HG02970 (cell line): ENCODE measurements at regions not wholly inside any gene's neighbourhood (a gene's known extent, or its start where the extent isn't known, plus 50 kb on each side); places are given as distances from the start of the nearest gene placed in this dataset.

ENCODE experiments used
- ATAC-seq: cut with Tn5 transposase; IDR thresholded peaks from one replicate; pipeline ENCODE4 v1.9.1; 2021; ENCODE audit warnings: mild to moderate bottlenecking, moderate library complexity, moderate number of reproducible peaks; ENCODE audit not compliant: unreplicated experiment, low FRiP score

DNA sequence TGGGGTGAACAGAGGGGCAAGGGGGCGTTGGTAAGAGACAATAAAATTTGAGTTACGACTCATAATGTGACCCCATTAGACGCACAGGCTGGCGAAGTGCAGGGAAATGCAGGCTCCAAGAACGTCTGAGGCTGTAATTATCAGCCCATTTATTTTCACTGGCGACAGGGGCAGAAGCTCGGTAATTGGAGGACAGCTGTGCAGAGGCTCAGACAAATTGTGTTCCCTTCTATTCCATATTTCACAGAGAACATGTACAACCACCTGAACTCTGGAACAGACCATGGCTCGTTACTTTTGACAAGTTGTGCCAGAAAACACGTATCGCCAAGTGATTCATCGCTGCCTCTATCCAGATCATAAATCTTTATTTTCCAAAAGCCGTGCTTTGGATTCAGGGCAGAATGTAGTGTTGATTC is 137.3 kb upstream of the FRMD4A start:
- ATAC-seq: no peak

DNA sequence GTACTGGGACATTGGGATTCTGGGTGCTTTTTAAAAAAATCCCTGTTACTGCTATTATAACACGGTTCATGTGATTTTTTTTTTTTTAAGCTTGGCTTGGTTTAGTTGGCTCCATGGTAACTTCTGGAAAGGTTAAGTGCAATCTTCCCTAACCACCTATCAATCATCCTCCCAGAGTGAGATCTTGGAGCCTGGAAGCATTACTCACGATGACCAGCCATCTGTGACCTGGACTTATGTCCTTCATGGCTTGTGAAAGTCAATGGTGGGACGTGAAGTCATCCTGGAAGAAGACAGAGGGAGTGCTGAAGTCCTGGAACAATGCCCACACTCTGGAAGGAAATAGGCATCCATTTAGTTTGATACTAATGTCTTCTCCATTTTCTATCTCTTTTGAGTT is 135.5 kb upstream of the FRMD4A start:
- no peak for ATAC-seq

DNA sequence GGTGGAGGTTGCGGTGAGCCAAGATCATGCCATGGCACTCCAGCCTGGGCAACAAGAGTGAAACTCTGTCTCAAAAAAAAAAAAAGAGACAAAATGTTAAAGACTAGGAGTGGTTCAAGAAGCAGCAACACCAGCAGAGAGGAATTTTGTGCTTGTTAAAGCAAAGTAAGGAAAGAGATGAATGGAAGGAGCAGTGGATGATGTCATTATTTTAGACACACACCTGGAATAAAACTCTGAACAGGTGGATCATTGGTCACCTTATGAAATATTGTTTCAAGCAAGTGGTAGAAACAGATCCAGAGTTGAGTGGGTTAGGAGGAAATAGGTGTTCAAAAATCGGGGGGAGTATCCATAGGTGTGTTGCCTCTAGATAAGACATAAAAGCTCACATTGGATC is 129.7 kb upstream of the FRMD4A start:
- no peak for ATAC-seq

DNA sequence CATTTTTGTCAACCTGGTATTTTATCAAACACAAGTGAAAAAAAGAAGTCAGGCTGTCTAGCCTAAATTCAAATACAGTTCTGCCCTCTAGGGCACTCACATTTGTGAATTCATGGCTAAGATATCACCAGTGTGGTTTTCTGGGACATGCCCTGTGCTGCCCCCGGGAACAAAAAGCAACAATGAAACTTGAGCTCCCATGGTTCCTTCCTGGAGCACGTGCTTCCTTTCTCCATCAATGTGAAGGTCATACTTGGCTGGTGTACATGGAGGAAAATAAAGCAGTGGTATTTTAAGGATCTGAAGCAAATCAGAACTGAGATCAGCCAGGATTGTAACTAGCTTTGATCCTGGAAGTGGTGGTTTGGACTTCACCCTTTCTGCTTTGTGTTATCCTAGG is 128.9 kb upstream of the FRMD4A start:
- ATAC-seq: no peak

DNA sequence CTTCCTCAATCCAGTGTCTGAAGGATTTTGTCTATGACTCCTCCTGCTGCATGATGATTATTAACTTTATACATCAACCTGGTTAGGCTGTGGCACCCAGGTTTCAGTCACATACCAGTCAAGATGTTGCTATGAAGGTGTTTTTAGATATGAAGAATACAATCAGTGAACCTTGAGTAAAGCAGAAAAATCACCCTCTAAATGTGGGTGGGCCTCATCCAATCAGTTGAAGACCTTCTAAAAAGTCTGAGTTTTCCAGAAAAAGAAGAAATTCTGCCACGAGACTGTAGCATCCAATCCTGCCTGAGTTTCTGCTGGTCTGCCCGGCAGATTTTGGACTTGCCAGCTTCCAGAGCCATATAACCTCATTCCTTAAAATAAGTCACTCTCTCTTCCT is 126.1 kb upstream of the FRMD4A start:
- ATAC-seq: no peak

DNA sequence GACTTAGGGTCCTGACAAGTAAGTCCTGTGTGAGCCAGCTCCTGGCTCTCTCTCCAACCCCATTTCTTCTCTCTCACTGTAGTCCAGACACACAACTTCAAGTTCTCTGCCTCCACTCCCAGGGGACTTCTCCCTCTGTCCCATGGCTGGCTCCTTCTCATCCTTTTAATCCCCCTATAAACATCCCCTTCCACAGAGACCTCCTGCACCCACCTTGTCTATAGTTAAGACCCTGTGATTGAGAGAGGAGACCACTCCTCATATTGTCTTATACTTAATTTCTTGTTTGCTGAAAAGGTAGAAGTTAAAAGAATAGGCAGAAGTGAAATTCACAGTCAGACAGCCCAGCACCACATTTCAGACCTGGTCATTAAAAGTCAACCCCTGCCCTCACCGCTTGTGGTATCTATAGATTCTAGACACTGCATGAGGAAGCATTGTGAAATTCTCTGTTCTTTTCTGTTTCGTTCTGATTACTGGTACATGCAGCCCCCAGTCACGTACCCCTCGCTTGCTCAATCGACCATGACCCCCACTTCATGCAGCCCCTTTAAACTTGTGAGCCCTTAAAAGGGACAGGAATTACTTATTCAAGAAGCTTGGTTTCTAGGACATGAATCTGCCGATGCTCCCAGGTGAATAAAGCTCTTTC is 125.6 kb upstream of the FRMD4A start:
- ATAC-seq: no peak

DNA sequence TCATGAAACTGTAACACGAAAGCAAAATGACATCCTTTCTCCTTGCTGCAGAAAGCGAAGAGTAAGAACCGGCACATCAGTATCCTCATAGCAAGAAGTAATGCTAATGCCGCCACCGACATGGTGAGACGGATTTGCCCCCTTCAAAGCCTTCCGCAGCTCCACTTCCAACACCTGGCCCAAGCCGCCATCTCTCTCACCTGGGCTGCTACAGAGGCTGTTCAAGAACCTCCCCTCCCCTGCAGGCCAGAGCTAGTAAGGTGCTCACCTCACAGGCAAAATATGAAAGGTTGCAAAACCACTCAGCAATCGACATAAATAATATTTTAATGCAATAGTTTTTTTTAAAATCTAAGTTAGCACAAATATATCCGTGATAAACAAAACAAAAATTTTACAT is 123.9 kb upstream of the FRMD4A start:
- ATAC-seq: no peak

DNA sequence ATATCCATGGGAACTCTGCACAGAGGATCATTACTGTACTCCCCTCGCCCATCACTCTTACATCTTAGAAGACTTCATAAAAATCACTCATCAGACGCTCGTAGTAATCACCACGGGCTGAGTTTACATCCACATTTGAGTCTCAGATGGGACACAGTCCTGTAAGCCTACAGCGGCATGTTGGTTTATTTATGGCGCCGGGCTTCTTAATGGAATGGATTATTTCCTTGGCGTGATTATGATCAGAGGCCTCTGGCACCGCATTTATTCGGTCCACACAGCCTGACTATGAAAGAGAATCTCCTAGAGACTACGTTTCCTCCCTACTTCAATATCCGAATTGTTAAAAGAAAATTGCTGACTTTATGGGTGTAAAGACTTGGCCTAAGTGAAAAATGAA is 123.5 kb upstream of the FRMD4A start:
- ATAC-seq: no peak

DNA sequence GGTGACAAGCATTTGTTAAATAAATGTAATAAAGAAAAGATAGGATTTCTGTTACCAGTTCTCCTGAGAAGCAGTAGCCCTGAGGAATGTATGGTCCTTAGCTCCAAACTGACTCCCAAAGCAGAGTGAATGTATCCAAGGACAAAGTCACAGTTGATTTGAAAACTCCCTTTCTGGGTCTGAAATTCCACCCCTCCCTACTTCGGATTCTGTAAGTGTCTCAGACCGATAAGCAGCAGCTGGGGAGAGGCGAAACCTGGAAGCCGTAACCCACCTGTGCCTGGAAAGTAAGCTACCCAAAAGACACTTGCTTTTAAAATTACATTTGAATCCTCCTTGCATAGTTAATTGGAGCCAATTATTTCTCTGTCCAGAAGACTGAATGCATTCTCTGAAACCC is 122.9 kb upstream of the FRMD4A start:
- ATAC-seq: no peak

DNA sequence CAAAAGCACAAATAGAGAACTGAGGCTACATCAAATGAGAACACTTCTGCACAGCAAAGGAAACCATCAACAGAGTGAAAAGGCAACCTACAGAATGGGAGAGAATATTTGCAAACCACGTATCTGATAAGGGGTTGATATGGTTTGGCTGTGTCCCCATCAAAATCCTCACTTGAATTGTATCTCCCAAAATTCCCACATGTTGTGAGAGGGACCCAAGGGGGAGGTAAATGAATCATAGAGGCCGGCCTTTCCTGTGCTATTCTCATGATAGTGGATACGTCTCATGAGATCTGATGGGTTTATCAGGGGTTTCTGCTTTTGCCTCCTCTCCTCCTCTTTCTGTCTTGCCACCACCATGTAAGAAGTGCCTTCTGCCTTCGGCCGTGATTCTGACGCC is 120.6 kb upstream of the FRMD4A start:
- ATAC-seq: no peak

DNA sequence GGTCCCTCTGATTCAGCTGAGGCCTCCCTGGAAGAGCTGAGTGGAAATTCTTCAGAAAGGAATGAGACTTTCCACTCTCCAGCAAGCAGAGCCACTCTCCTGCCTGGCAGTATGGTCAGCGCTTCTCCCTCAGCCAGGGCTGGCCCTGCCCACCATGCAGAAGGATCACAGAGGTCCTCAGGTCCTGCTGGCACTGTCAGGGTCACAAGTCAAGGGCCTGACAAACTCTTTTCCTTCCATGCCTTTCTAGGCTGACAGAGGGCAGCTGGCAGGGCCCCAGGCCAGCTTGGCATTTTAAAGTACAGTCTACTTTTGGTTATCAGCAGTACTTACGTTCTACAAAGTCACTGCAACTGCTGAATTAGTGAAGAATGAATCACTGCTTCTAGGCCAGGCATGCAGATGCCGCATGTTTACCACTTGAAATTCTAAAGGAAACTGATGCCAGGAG is 119.3 kb upstream of the FRMD4A start:
- no peak for ATAC-seq

DNA sequence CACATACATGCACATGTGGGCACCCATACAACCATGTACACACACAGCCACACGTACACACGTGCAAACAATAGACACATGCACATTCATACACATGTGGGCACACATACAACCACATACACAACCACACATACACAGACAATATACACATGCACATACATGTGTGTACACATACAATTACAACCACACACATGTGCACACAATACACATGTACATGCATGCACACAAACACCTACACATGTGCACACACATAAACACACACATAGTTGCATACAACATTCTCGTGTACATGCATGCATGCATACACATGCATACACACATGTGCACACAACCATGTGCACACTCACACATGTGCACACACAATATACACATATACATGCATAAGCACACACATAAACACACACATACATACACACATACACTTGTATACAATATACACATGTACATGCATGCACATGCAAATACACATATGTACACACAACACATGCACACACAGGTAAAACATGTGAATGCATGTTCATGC is 118.6 kb upstream of the FRMD4A start:
- no peak for ATAC-seq

DNA sequence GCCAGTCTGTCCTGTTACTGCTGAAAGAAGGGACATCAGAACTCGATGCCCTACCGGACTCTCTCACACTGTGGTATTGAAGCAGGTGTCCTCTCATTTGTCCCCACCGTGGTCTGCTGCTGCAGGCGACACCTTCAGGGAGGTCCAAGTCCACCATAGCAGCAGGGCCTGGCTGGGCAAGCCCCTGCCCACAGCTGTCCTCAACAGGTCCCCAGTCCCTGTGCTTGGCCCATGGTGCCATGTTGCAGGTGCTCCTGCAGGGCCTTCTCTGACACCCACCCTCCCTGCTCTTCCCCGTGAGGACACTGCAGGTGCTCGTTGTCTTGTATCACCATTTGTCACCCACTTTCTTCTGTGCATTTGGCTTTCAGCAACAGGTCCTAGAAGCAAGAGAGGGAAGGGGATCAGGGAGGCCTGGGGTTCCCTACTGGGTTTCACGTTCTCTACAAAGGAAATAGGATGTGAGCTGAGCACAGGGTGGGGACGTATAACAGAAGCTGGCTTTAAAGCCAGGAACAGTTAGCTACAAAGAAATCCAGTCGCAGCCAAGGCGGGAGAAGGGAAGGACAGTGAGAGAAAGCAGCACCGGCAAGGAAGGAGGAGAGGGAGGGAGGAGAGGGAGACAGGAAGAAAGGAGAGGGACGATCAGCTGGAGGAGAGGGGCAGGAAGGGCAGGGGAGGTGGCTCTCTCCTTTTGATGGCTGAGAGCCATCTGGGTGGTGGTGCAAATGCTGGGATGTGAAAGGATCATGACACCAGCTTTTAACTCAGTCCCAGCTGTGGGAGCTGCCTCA is 117.7 kb upstream of the FRMD4A start:
- no peak for ATAC-seq

DNA sequence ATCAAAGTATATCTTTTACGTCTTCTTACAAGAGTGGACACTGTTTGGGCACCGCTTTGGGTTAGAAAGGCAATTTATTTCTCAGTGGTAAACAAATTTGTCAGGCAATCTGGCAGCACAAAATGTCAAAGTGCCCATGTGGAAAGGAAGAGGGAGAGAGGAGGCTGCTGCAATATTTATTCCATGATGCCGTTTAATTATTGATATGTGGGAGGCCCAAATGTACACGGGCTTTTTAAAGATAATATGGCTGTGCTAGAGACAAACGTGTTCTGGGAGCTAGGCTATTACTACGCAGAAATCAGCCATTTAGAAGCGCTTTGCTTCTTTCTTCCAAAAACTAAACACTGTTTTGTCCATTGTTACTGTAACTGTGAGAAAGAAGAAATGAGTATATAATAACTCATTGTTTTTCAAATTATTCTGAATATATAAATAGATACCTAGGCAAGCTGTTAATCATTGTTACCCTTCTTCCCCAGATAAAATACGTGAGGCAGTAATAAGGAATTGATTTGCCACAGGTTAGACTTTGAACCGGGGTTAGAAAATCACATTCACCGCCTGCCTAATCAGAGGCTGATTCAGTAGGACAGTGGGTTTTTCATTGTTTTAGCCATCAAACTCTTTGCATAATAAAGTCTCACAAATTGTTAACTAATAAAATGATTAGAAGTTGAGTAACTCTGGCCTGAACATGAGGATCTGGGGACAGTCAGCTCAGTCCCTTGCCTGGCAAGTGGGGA is 116.5 kb upstream of the FRMD4A start:
- no peak for ATAC-seq

DNA sequence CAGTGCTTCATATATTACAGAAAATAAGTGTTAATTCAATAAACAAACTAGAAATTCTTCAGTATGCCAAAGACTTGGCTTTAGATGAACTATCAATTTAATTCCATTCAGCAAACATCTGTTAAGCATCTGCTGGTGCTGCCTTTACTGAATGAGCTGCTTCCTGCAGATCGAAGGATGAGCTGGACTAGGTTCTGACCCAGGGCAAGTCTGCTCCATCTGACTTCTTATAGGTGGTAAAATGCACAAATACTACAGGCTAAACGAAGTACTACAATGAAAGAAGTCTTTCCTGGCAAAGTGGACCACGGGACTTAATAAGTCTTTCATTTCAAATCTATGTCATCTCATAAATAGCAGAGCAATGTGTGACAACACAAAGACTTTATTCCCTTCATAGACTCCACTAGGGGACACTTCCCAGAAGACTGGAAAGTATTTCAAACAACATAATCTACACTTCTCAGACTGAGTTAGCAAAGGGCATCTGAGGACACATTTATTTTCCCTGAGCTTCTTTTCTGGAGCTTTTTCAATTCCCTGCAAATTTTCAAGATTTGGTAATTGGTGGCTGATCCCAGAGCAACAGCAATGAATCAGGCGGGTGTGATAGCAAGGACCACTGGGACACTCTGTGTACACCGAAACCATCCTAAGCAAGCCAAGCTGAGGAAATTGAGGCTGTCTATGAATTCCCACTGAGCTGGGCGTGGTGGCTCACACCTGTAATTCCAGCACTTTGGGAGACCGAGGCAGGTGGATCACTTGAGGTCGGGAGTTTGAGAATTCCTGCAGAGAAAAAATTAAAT is 108.9 kb upstream of the FRMD4A start:
- ATAC-seq: no peak

DNA sequence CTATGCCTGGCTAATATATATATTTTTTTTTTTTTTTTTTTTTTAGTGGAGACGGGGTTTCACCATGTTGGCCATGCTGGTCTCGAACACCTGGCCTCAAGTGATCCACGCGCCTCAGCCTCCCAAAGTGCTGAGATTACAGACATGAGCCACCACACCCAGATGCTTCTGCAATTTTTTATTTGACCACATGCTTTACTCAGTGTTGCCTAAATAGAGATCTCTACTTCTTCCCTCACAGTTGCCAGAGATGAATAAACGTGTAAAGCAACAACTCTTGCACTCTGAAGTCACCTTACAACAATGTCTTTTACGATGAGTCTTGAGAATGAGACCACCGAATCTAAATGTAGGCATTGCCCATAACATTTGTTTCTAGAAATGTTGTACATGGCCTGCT is 107.9 kb upstream of the FRMD4A start:
- no peak for ATAC-seq

DNA sequence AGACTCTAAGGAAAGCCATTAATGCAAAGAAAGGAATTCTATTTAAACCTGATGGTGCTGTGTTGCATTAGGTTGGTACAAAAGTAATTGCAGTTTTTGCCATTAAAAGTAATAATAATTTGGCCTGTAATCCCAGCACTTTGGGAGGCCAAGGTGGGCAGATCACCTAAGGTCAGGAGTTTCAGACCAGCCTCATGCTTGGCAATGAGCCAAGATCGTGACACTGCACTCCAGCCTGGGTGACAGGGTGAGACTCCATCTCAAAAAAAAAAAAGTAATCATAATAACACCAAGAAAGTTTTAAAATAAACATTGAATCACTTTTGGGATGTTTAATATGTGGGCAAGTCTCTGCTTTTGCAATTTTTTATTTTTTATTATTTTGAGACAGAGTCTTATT is 107.3 kb upstream of the FRMD4A start:
- ATAC-seq: no peak

DNA sequence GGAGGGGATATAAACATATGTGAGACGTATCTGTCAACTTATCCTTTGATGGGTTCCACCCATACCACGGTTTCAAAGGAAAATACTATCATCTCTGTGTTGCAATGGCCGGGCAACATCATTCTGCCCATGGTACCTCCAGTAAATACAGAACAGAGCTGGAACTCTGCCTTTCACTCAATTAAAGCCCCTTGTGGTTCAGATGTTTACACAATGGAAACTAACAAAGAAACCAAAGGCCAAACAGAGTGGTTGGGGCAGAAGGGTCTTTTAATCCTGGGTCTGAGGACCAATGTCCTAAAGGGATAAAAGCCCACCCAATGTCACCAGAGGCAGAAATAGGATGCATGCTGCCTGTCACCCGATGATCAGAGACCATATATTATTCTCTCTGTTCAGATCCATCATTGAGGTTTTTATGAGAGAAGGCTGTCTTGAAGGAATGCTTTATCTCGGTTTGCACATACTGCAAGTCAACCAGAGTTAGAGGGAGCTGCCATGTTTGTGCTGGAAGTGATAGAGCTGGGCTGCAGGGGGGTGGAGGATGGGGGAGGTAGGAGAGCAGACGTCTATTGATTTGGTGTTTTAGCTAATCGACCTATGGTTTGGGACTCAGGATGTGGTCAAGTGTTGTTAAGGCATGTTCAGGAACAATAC is 105.4 kb upstream of the FRMD4A start:
- ATAC-seq: no peak

DNA sequence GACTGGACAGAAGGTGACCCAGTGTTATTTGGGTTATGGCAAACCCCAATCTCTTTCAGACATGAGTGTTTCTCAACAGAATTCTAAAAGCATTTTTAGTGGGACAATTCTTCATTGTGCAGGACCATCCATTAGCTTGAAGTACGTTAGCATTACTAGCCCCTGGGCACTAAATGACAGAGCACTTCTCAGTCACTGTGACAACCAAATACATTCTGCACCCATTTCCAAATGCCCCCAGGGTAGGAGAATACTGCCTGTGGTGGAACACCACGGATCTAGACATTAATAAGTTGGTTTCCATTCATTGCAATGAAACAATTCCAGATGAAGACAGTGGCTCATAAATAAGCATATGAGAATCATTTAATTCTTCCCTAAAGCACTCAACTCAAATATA is 102.4 kb upstream of the FRMD4A start:
- no peak for ATAC-seq

DNA sequence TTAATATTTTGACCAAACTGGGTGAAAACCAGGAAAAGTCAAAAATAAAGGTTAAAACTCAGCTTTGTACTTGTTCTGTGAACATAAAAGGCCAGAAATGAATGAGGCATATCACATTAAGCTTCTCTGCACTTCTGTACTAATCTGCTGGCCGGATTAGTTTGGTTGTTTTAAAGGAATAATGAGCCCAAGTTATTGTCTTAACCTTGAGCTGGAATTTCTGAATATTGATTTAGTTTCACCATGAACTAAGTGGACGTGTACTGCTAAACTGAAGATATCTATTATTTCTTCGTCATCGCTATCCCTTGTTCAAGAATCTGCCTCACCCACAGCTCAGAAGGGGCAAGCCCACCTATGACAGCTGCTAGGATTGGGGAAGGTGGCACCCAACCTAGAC is 101.1 kb upstream of the FRMD4A start:
- no peak for ATAC-seq
